MCF 10A (cell line): ENCODE measurements at regions not wholly inside any gene's neighbourhood (a gene's known extent, or its start where the extent isn't known, plus 50 kb on each side); places are given as distances from the start of the nearest gene placed in this dataset.

Source experiments
- BruUV-seq: library from RNA; stranded (reverse); fragments of 400-500 nt; replicated peaks from 2 replicates; lab custom pipeline; 2021; lab: Mats Ljungman, UMichigan
- CTCF ChIA-PET: fragments of 300-600 bp; sonication (Branson Sonifier 250); formaldehyde crosslinking; extraction: SDS; loops from one replicate; lab custom pipeline; 2021; ENCODE audit warnings: antibody characterized with exemption, inconsistent platforms; lab: Yijun Ruan, JAX
- POLR2A ChIA-PET: fragments of 300-600, 350-650 bp; sonication (Branson Sonifier 250); formaldehyde crosslinking; extraction: SDS; loops from one replicate; lab custom pipeline; 2020; ENCODE audit warnings: antibody characterized with exemption, inconsistent platforms; lab: Yijun Ruan, JAX
- DNase-seq: peaks from one replicate; pipeline ENCODE4 v3.0.0-alpha.2; 2018; ENCODE audit not compliant: unreplicated experiment
- H3K27ac Mint-ChIP-seq: one replicate; pipeline ENCODE4 v1.8.0; 2022; ENCODE audit warnings: mild to moderate bottlenecking, low read depth, mixed read lengths; ENCODE audit not compliant: unreplicated experiment
- H3K27me3 Mint-ChIP-seq: one replicate; pipeline ENCODE4 v1.8.0; 2022; ENCODE audit warnings: mixed read lengths; ENCODE audit not compliant: insufficient read depth, unreplicated experiment
- H3K36me3 Mint-ChIP-seq: one replicate; pipeline ENCODE4 v1.8.0; 2022; ENCODE audit warnings: mild to moderate bottlenecking, moderate library complexity, mixed read lengths; ENCODE audit not compliant: insufficient read depth, unreplicated experiment
- H3K4me1 Mint-ChIP-seq: one replicate; pipeline ENCODE4 v1.8.0; 2022; ENCODE audit warnings: mixed read lengths; ENCODE audit not compliant: insufficient read depth, unreplicated experiment
- H3K4me3 Mint-ChIP-seq: one replicate; pipeline ENCODE4 v1.8.0; 2022; ENCODE audit warnings: mild to moderate bottlenecking, moderate library complexity, mixed read lengths; ENCODE audit not compliant: unreplicated experiment
- H3K9me3 Mint-ChIP-seq: one replicate; pipeline ENCODE4 v1.8.0; 2022; ENCODE audit warnings: mixed read lengths; ENCODE audit not compliant: unreplicated experiment
- intact Hi-C: fragments of 100-400 bp; cut with micrococcal nuclease; formaldehyde crosslinking; loops from 2 replicates; pipeline ENCODE4 v1.14.1; 2022
- TF ChIP-seq, protein P1 (sequence below): fragments of 200-600 bp; IDR thresholded peaks from one replicate; pipeline ENCODE4 v1.8.0; 2022; ENCODE audit warnings: antibody characterized with exemption, mild to moderate bottlenecking; ENCODE audit not compliant: unreplicated experiment

GRCh38 chr13:47646298-47646697 is 354.8 kb downstream of the SUCLA2 start:
- intact Hi-C loops, result no loop called here
- H3K36me3 Mint-ChIP-seq, result no peaks in the 10 kb centered on the region
- BruUV-seq, result no TSS peak
- no peaks in the 10 kb centered on the region for H3K9me3 Mint-ChIP-seq
- DNase-seq, result no peak
- ChIA-PET CTCF (no interaction called here), POLR2A (no interaction called here)
- TF ChIP-seq, protein P1, sequence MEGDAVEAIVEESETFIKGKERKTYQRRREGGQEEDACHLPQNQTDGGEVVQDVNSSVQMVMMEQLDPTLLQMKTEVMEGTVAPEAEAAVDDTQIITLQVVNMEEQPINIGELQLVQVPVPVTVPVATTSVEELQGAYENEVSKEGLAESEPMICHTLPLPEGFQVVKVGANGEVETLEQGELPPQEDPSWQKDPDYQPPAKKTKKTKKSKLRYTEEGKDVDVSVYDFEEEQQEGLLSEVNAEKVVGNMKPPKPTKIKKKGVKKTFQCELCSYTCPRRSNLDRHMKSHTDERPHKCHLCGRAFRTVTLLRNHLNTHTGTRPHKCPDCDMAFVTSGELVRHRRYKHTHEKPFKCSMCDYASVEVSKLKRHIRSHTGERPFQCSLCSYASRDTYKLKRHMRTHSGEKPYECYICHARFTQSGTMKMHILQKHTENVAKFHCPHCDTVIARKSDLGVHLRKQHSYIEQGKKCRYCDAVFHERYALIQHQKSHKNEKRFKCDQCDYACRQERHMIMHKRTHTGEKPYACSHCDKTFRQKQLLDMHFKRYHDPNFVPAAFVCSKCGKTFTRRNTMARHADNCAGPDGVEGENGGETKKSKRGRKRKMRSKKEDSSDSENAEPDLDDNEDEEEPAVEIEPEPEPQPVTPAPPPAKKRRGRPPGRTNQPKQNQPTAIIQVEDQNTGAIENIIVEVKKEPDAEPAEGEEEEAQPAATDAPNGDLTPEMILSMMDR, result no peak
- no peak overlapping the region for H3K27ac Mint-ChIP-seq
- no peak overlapping the region for H3K4me3 Mint-ChIP-seq
- no peaks in the 10 kb centered on the region for H3K4me1 Mint-ChIP-seq
- H3K27me3 Mint-ChIP-seq, result no peaks in the 10 kb centered on the region

- no TSS peak for BruUV-seq
- H3K27me3 Mint-ChIP-seq, result no peaks in the 10 kb centered on the region
- ChIA-PET CTCF (interaction anchor here (0.6 kb wide), 1 partner anchor 814 kb away, joined by 4 read pairs; no protein-coding TSS in a partner anchor), POLR2A (interaction anchor here (0.7 kb wide), 1 partner anchor 9 kb away, joined by 4 read pairs; no protein-coding TSS in a partner anchor)
- no peak overlapping the region for H3K27ac Mint-ChIP-seq
- TF ChIP-seq, protein P1, result no peak
- intact Hi-C loops, result no loop called here
- no peaks in the 10 kb centered on the region for H3K36me3 Mint-ChIP-seq
- H3K4me1 Mint-ChIP-seq, result no peaks in the 10 kb centered on the region
- DNase-seq, result peak; percentile 11
- H3K9me3 Mint-ChIP-seq, result peaks cover 17% of the 10 kb centered on the region
- no peak overlapping the region for H3K4me3 Mint-ChIP-seq
These were observed 361.2 kb downstream of the SUCLA2 start for GRCh38 chr13:47639738-47640447.

DNA sequence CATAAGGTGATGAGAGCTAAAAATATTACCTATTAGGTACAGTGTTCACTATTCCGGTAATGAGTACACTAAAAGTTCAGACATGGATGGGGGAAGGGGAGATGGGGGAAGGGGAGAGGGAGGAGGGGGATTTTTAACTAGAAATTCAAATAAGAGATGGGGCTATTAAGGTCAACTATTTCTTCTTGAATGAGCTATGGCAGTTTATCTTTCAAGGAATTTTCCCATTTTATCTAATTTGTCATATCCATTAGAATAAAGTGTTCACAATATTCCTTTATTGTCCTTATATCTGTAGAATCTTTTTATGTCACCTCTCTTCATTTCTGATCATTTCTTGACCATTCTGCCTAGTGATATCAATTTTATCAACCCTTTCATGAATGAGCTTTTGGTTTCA is 362.4 kb downstream of the SUCLA2 start:
- Mint-ChIP-seq H3K4me1 (no peaks in the 10 kb centered on the region), H3K9me3 (peaks cover 20% of the 10 kb centered on the region), H3K27ac (no peak overlapping the region), H3K36me3 (no peaks in the 10 kb centered on the region), H3K4me3 (no peak overlapping the region), H3K27me3 (no peaks in the 10 kb centered on the region)
- intact Hi-C loops, result no loop called here
- BruUV-seq, result no TSS peak
- POLR2A ChIA-PET, result interaction anchor here (1.1 kb wide), 1 partner anchor 10 kb away, joined by 3 read pairs; no protein-coding TSS in a partner anchor
- CTCF ChIA-PET, result no interaction called here
- no peak for DNase-seq
- TF ChIP-seq, protein P1, result no peak

DNA sequence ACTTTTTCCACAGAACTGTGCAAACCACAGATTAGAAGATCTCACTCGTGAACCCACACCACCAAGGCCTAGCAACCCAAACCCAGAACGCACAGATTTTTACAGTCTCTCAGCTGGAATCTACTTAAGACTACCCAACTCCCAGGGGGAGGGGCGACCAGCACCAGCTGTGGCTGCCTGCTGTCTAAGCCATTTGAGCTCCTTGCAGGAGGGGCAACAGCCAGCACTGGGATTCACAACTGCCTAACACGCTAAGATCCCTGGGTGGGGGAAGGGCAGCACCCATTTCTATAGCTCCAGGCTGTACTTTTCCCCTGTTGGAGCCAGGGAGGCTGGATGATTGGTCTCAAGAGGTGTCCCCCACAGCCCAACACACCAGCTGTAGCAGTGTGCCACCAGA is 368.8 kb downstream of the SUCLA2 start:
- no peak overlapping the region for H3K27ac Mint-ChIP-seq
- H3K4me3 Mint-ChIP-seq, result no peak overlapping the region
- ChIA-PET CTCF (no interaction called here), POLR2A (no interaction called here)
- no peak for DNase-seq
- peaks cover 27% of the 10 kb centered on the region for H3K9me3 Mint-ChIP-seq
- no peaks in the 10 kb centered on the region for H3K27me3 Mint-ChIP-seq
- BruUV-seq, result no TSS peak
- H3K36me3 Mint-ChIP-seq, result no peaks in the 10 kb centered on the region
- TF ChIP-seq, protein P1, result no peak
- H3K4me1 Mint-ChIP-seq, result no peaks in the 10 kb centered on the region
- intact Hi-C loops, result no loop called here
